ENCODE measurements at regions not wholly inside any gene's neighbourhood (a gene's known extent, or its start where the extent isn't known, plus 50 kb on each side); places are given as distances from the start of the nearest gene placed in this dataset.

DNA sequence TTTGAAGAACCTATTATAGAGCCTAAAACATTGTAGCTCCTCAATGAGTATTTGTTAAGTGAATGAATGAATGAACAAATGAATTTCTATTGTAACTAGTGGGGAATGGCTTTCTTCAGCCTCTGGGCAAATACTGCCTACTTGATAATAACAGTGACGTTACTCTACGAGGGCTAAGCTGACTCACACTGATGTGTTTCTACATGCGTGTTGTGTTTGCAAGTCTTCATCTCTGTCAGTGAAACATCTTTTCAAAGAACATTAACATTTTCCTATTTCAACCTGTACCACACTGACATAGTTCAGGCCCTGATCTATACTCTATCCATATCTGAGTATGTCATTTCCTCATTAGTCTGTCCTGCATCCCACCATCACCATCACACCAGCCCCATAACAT lies 319.9 kb upstream of the ACVR2A start:
- ATAC-seq (ENCODE audit: low read depth) (peak; percentile 90), DNase-seq (ENCODE audit: low spot score) (no peak)
- H3K4me3 ChIP-seq (ENCODE audit: severe bottlenecking), result no peak overlapping the region
- peak overlapping the region; percentile 18 for H3K27ac ChIP-seq (ENCODE audit: poor library complexity, severe bottlenecking)
- H3K36me3 ChIP-seq (ENCODE audit: low read depth), result no peaks in the 10 kb centered on the region
- no peaks in the 10 kb centered on the region for H3K9me3 ChIP-seq (ENCODE audit: severe bottlenecking)
- no peaks in the 10 kb centered on the region for H3K27me3 ChIP-seq (ENCODE audit: insufficient read depth, poor library complexity, severe bottlenecking)
- H3K4me1 ChIP-seq (ENCODE audit: insufficient read depth, poor library complexity, severe bottlenecking), result peaks cover 21% of the 10 kb centered on the region
- TF ChIP-seq, protein P1, sequence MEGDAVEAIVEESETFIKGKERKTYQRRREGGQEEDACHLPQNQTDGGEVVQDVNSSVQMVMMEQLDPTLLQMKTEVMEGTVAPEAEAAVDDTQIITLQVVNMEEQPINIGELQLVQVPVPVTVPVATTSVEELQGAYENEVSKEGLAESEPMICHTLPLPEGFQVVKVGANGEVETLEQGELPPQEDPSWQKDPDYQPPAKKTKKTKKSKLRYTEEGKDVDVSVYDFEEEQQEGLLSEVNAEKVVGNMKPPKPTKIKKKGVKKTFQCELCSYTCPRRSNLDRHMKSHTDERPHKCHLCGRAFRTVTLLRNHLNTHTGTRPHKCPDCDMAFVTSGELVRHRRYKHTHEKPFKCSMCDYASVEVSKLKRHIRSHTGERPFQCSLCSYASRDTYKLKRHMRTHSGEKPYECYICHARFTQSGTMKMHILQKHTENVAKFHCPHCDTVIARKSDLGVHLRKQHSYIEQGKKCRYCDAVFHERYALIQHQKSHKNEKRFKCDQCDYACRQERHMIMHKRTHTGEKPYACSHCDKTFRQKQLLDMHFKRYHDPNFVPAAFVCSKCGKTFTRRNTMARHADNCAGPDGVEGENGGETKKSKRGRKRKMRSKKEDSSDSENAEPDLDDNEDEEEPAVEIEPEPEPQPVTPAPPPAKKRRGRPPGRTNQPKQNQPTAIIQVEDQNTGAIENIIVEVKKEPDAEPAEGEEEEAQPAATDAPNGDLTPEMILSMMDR (IDR thresholded peaks at IDR 0.05; ENCODE audit: poor library complexity, severe bottlenecking), result no peak

DNA sequence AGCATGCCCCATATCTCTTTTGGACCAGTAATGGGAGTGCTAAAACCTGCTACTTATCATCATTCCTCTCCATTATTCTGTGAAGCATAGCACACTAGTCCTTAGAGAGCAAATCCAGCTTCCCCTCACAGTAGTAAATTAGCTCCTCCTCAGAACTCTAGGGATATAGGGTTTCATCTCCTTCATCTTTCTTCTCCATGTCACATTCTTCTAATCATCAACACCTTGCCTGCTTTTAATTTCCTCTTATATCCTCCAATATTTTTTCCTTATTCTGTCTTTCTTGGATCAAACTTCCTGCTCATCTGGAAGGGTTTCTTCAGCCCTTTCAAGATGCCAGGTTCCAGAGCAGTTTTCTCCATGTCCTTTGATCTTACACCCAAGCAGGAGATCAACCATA lies 321.4 kb upstream of the ACVR2A start:
- TF ChIP-seq, protein P1 (IDR thresholded peaks at IDR 0.05; ENCODE audit: poor library complexity, severe bottlenecking), result no peak
- ATAC-seq (ENCODE audit: low read depth) (no peak), DNase-seq (ENCODE audit: low spot score) (no peak)
- Histone ChIP-seq H3K27ac (ENCODE audit: poor library complexity, severe bottlenecking) (no peak overlapping the region), H3K36me3 (ENCODE audit: low read depth) (no peaks in the 10 kb centered on the region), H3K4me1 (ENCODE audit: insufficient read depth, poor library complexity, severe bottlenecking) (peaks cover 21% of the 10 kb centered on the region), H3K4me3 (ENCODE audit: severe bottlenecking) (no peak overlapping the region), H3K9me3 (ENCODE audit: severe bottlenecking) (no peaks in the 10 kb centered on the region), H3K27me3 (ENCODE audit: insufficient read depth, poor library complexity, severe bottlenecking) (no peaks in the 10 kb centered on the region)

DNA sequence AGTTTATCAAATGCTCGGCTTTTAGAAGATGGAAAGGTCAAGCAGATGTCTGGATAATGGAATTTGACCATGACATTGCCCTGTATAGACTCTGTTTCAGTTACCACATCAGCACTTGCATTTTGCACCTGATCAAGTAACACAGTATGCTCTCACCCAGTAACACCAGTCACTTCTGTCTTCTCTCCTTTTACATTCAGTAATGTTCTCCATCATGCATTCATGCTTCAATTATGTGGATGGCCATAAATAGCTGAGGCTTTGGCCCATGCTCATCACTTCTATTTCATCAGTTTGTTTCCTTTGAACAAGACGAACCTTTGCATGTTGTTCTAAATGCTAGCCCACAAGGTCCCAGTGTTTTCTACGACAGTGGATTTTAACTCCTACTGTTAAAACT lies 322.9 kb upstream of the ACVR2A start:
- TF ChIP-seq, protein P1 (IDR thresholded peaks at IDR 0.05; ENCODE audit: poor library complexity, severe bottlenecking), result no peak
- no peak for ATAC-seq (ENCODE audit: low read depth)

DNA sequence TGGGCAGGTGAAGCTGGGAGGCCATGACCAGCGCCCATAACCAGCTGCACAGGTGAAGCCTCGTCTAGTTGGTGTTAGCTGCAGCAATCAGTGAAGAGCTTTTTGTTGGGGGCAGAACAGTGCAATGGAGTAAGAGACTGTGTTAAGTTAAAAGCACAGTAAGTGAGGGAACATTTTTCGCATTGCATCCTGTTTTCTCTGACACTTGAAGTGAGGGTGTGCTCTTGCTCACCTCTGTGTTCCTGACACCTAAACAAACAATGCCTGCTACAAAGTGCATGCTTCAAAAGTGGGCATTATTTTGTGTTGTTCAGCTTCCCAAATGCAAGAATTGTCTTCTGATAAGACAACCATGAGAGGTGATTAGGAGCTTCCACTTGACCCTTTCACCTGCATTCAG lies 324.0 kb upstream of the ACVR2A start:
- ATAC-seq (ENCODE audit: low read depth), result no peak
- Histone ChIP-seq H3K9me3 (ENCODE audit: severe bottlenecking) (no peaks in the 10 kb centered on the region), H3K36me3 (ENCODE audit: low read depth) (no peaks in the 10 kb centered on the region)

More for the DNA sequence above, 322.9 kb upstream of the ACVR2A start:
- no peak for DNase-seq (ENCODE audit: low spot score)
- Histone ChIP-seq H3K9me3 (ENCODE audit: severe bottlenecking) (no peaks in the 10 kb centered on the region), H3K27me3 (ENCODE audit: insufficient read depth, poor library complexity, severe bottlenecking) (no peaks in the 10 kb centered on the region), H3K4me1 (ENCODE audit: insufficient read depth, poor library complexity, severe bottlenecking) (peaks cover 21% of the 10 kb centered on the region), H3K4me3 (ENCODE audit: severe bottlenecking) (no peak overlapping the region), H3K36me3 (ENCODE audit: low read depth) (no peaks in the 10 kb centered on the region), H3K27ac (ENCODE audit: poor library complexity, severe bottlenecking) (no peak overlapping the region)

DNA sequence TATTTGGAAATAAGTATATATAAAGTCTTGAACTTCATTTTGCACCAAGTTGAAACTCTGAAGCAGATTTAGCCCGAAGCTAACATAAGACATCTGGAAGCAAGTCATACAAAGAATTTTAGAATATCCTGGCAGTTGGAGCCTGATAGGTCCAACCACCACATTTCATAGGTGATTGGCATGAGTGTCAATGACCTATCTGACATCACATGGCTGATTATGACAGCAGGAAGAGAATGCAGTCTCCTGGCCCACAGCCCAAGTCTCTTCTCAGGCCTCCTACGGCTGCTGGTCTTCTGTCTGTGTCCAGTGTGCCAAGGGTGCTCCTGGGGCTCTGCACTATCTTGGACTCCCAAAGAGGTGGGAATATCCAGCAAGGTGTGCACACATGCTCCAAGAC lies 325.7 kb upstream of the ACVR2A start:
- Histone ChIP-seq H3K36me3 (ENCODE audit: low read depth) (no peaks in the 10 kb centered on the region), H3K27me3 (ENCODE audit: insufficient read depth, poor library complexity, severe bottlenecking) (no peaks in the 10 kb centered on the region), H3K9me3 (ENCODE audit: severe bottlenecking) (no peaks in the 10 kb centered on the region), H3K27ac (ENCODE audit: poor library complexity, severe bottlenecking) (no peak overlapping the region), H3K4me1 (ENCODE audit: insufficient read depth, poor library complexity, severe bottlenecking) (no peaks in the 10 kb centered on the region), H3K4me3 (ENCODE audit: severe bottlenecking) (no peak overlapping the region)
- no peak for DNase-seq (ENCODE audit: low spot score)
- TF ChIP-seq, protein P1 (IDR thresholded peaks at IDR 0.05; ENCODE audit: poor library complexity, severe bottlenecking), result no peak
- ATAC-seq (ENCODE audit: low read depth), result no peak

More for the DNA sequence above, 324.0 kb upstream of the ACVR2A start:
- Histone ChIP-seq H3K4me1 (ENCODE audit: insufficient read depth, poor library complexity, severe bottlenecking) (peaks cover 14% of the 10 kb centered on the region), H3K27me3 (ENCODE audit: insufficient read depth, poor library complexity, severe bottlenecking) (no peaks in the 10 kb centered on the region), H3K4me3 (ENCODE audit: severe bottlenecking) (no peak overlapping the region), H3K27ac (ENCODE audit: poor library complexity, severe bottlenecking) (no peak overlapping the region)
- no peak for DNase-seq (ENCODE audit: low spot score)
- TF ChIP-seq, protein P1 (IDR thresholded peaks at IDR 0.05; ENCODE audit: poor library complexity, severe bottlenecking), result no peak

Data from RWPE2 (cell line).